Stimulated activated CD8-positive, alpha-beta memory T cell treated with anti-CD3 and anti-CD28 coated beads, Interleukin-4, amount 100 ng/mL, for 48 hours (primary cell): ENCODE measurements at regions not wholly inside any gene's neighbourhood (a gene's known extent, or its start where the extent isn't known, plus 50 kb on each side); places are given as distances from the start of the nearest gene placed in this dataset.
"Not testable (repeated sequence)": the region's sequence is repeated elsewhere in the genome, so short reads cannot be mapped to it uniquely, and the experiment has no call there.

Experiments used
- DNase-seq: peaks from one replicate; pipeline ENCODE4 v3.0.0-alpha.2; 2020

- not testable (repeated sequence) for DNase-seq
These were observed 249.4 kb downstream of the SHOX start for GRCh38 chrX:879756-880698.

GRCh38 chrX:874061-874460 lies 243.5 kb downstream of the SHOX start:
- DNase-seq, result no peak

GRCh38 chrX:873016-873415 lies 242.4 kb downstream of the SHOX start:
- DNase-seq, result no peak

DNA sequence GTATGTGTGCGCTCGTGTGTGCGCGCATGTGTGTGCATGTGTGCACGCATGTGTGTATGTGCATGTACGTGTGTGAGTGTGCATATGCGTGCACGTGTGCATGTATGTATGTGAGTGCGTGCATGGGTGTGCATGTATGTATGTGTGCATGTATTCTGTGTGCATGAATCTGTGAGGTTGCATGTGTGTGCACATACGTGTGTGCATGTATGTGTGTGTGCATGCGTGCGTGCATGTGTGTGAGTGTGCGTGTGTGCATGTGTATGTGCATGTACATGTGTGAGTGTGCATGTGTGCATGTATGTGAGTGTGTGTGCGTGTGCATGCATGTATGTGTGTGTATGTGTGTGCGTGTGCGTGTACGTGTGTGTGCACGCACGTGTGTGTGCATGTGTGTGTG lies 241.5 kb downstream of the SHOX start:
- DNase-seq, result no peak

GRCh38 chrX:871626-872025 lies 241.0 kb downstream of the SHOX start:
- no peak for DNase-seq

DNA sequence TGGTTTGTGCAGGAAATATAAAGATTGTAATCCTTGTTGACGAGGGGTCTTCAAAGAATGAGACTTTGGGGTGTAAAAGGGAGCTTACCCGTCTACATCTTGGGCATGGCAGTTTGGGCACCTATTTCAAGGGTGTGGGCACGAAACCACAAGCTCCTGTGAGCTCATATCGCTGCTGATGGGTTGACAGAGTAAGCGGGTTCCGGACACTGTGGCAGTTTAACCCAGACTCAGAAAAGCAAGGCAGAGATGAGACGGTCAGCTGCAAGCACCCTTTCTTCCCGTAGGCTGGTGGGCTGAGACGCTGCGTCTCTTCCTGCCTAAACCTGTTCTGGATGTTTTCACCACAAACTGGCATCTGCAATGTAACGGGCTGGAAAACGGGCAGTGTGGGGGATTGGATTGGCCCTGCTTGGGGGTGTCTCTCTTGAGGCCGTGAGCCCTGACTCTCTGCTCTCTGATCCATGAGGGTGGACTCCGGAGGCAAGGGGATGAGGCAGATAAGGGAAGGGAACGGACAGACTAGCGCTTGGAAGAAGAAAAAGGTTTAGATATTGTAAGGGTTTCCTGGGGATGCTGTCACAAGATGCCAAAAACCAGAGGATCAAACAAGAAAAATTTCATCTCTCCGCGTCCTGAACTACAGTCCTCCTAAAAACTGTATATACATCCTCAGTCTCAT lies 237.5 kb downstream of the SHOX start:
- DNase-seq, result no peak

DNA sequence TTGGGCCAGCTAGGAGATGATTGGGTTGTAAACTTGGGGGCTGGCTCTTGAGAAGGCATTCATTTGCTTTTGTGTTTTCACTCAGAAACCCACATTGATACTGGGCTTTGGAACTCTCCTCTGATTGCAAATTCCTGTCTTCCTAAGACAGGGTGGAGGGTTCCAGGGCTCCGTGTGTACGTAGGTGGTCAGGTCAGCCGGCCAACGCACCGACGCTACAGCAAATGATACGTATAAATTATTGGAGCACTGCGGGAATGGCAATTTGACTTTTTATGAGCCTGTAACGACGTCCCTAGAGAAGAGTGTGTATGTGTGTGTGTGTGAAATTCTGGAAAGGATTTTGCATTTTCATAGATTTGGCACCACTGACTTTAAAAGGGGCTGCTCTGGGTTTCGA lies 236.9 kb downstream of the SHOX start:
- DNase-seq, result no peak

GRCh38 chrX:866441-866990 lies 235.9 kb downstream of the SHOX start:
- DNase-seq, result no peak

DNA sequence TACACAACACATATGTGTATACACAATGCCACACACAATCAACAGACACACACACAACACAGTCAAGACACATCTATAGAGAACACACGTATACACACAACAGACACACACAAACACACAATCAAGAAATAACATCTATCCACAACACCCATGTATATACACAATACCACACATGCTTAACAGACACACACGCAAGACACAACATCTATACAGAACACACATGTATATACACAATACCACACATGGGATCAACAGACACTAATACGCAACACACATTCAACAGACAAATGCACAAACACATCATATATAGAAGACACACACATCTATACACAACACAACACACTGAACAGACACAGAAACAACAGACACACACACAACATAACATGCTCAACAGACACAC lies 234.8 kb downstream of the SHOX start:
- DNase-seq, result no peak

GRCh38 chrX:861921-862320 lies 231.3 kb downstream of the SHOX start:
- no peak for DNase-seq

DNA sequence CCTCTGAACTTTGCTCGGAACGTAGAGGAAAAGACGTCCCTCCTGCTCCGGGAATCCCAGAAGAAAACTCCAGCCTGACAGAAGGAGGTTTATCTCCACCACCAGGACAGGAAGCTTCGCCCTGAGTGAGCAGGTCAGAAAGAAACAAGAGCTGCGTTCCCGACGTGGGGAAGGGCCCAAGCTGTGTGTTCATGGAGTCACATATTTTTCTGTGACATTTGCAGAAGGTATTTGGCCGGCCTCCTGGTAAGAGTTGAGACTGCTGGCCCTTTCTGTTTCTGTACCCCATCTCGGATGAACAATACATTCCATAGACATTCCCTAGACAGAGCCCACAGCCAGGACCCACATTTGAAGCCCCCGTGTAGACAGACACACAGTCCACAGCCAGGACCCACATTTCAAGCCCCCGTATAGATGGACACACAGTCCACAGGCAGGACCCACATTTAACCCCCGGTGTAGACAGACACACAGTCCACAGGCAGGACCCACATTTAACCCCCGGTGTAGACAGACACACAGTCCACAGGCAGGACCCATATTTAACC lies 230.8 kb downstream of the SHOX start:
- no peak for DNase-seq

- DNase-seq, result no peak
These were observed 228.7 kb downstream of the SHOX start for GRCh38 chrX:859329-859728.

GRCh38 chrX:858542-859078 lies 228.0 kb downstream of the SHOX start:
- DNase-seq, result no peak

DNA sequence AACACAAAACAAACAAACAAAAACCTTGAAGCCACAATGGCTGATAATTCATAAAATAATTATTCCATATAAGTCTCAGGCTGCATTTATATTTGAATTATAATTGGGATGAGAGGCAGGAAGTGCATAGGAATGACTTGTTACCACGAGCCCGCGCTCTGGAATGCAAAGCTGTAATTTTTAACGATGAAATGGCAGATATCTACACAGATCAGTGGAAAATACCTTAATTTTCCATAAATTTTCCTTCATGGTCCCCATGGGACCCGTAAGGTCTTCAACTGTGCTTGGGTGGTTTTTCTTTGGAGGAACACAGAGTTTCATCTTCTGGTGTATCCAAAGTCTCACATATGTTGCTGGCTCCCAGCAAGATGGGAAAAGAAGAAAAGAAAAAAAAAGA lies 226.8 kb downstream of the SHOX start:
- no peak for DNase-seq

GRCh38 chrX:856566-857290 lies 226.1 kb downstream of the SHOX start:
- DNase-seq, result no peak

- DNase-seq, result no peak
These were observed 222.7 kb downstream of the SHOX start for GRCh38 chrX:853304-853703.

DNA sequence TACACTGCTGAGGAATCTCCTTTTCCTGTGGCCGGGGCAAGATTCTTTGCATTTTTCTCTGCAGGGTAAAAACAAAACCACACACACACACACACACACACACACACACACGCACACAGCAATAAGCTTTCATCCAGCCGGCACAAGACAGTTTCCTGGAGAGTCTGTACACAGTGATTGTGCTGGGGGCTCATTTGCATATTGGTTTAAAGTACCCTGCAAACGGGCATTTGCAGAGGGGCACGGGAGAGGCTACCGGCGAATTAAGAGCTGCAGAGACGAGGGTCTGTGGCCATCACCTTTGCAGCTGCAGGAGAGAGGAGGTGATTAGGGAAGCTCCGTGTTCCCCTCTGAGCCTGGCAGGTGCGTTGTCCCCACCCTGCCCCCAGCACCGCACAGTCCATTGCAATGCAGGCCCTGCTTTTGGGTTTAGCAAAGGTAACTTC lies 219.9 kb downstream of the SHOX start:
- DNase-seq, result no peak

GRCh38 chrX:848386-848785 lies 217.8 kb downstream of the SHOX start:
- no peak for DNase-seq

- DNase-seq, result no peak
These were observed 212.7 kb downstream of the SHOX start for GRCh38 chrX:843306-843705.

DNA sequence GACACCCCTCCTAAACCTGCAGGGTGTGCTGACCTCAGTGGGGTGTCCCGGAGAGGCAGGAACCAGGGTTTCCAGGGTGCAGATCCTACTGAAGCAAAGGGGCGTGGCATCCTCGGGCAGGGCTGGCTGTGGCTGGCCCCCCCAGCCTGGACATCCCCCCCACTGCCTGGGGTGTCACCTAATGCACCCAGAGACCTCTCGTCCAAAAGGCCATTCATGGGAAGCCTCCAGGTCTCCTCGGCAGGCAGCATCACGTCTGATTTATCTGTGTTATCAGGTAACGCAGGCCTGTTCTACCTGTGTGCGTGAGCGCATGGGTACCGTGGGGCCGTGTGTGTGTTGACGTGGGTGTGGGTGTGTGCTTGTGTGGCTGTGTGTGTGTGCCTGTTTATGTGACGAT lies 210.0 kb downstream of the SHOX start:
- DNase-seq, result no peak

DNA sequence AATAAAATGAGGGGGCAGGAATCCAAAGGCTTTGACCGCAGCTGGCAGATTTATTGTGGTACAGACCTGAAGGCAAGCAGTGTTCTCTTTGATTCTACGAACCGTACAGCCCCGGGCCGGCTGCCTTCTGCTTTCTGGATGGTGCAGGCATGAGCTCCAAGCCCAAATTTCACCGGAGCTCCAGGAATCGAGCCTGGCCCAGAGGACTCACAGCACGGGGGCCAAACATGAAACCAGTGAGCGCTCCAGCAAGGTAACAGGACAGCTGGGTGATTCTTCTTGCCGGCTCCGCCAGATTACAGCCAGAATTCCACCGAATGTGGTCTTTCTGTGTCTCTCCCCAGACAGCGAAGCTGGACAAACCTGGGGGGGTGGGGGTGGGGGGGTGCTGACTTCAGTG lies 208.1 kb downstream of the SHOX start:
- not testable (repeated sequence) for DNase-seq

GRCh38 chrX:835857-836256 lies 205.3 kb downstream of the SHOX start:
- DNase-seq, result not testable (repeated sequence)

- no peak for DNase-seq
These were observed 199.9 kb downstream of the SHOX start for GRCh38 chrX:830532-830931.
